K562 (cell line): ENCODE measurements at regions not wholly inside any gene's neighbourhood (a gene's known extent, or its start where the extent isn't known, plus 50 kb on each side); places are given as distances from the start of the nearest gene placed in this dataset.

Experiments used
- ATAC-seq: fragments of 200-7000 bp; cut with Tn5 transposase; 3 replicates; pipeline ENCODE4 v1.9.1; 2020; ENCODE audit warnings: moderate library complexity
- BruUV-seq: library from RNA; stranded (reverse); fragments of 400-500 nt; replicated peaks from 2 replicates; lab custom pipeline; 2021; lab: Mats Ljungman, UMichigan
- CTCF ChIA-PET: fragments of 300-600 bp; formaldehyde crosslinking; extraction: SDS; loops from one replicate; lab custom pipeline; 2021; ENCODE audit warnings: low intra/inter-chr PET ratio; lab: Yijun Ruan, JAX
- POLR2A ChIA-PET: fragments of 300-600, 350-650 bp; sonication (Branson Sonifier 250); formaldehyde crosslinking; extraction: SDS; loops from one replicate; lab custom pipeline; 2021; ENCODE audit warnings: antibody characterized with exemption, inconsistent platforms; lab: Yijun Ruan, JAX
- DNase-seq, 4 experiments: peaks; one replicate each; pipeline versions ENCODE4 v3.0.0 to v3.0.0-alpha.2; 2011 to 2018; ENCODE audit warnings: low spot score in 3 of 4, mixed read lengths in 3 of 4; ENCODE audit errors: extremely low read depth in 1 of 4
- FAIRE-seq: peaks from 2 replicates; lab custom pipeline; 2011; peaks lifted over from hg19 to GRCh38; lab: Jason Lieb, UNC
- H2AFZ ChIP-seq: 2 replicates; pipeline ENCODE4 v1.6.0; 2011; ENCODE audit warnings: low read depth, low read length, control low read depth, inconsistent platforms
- H3K27ac ChIP-seq: fragments of 200-600 bp; 3 replicates; pipeline ENCODE4 v1.8.0; 2011; ENCODE audit warnings: low read depth, mild to moderate bottlenecking, control low read depth, inconsistent platforms, low read length, moderate library complexity, mixed read lengths; ENCODE audit errors: extremely low read depth
- H3K27me3 ChIP-seq, 2 experiments: fragments of 300-600 bp in 1 of 2; 2 replicates in 1 of 2; 3 replicates in 1 of 2; pipeline versions ENCODE4 v1.6.0 to v1.8.0; 2011; ENCODE audit warnings: inconsistent platforms in 2 of 2, low read length in 2 of 2, mild to moderate bottlenecking in 1 of 2, mixed read lengths in 1 of 2, moderate library complexity in 1 of 2; ENCODE audit not compliant: control insufficient read depth in 2 of 2, insufficient read depth in 2 of 2
- H3K36me3 ChIP-seq: fragments of 300-600 bp; 3 replicates; pipeline ENCODE4 v1.8.0; 2011; ENCODE audit warnings: mild to moderate bottlenecking, low read length, inconsistent platforms; ENCODE audit not compliant: control insufficient read depth, insufficient read depth
- H3K4me1 ChIP-seq, 2 experiments: fragments of 200-600 bp in 1 of 2; replicated peaks in 1 of 2; 2 replicates in 1 of 2; 3 replicates in 1 of 2; pipeline versions ENCODE4 v1.5.1 to v1.8.0; 2011; ENCODE audit warnings: inconsistent platforms in 2 of 2, low read length in 2 of 2, mild to moderate bottlenecking in 1 of 2, mixed read lengths in 1 of 2, moderate library complexity in 1 of 2; ENCODE audit not compliant: control insufficient read depth in 2 of 2, insufficient read depth in 2 of 2
- H3K4me2 ChIP-seq: 2 replicates; pipeline ENCODE4 v1.6.1; 2011; ENCODE audit warnings: low read length, control low read depth, inconsistent platforms, mixed read lengths; ENCODE audit not compliant: insufficient read depth
- H3K4me3 ChIP-seq: fragments of 200-600 bp; sonication (generic), shearing (Covaris generic); 2 replicates; pipeline ENCODE4 v1.5.1; 2016; ENCODE audit warnings: control low read depth, inconsistent platforms
- H3K79me2 ChIP-seq: fragments of 200-600 bp; 3 replicates; pipeline ENCODE4 v1.8.0; 2011; ENCODE audit warnings: low read length, inconsistent platforms; ENCODE audit not compliant: control insufficient read depth, insufficient read depth
- H3K9ac ChIP-seq, 2 experiments: 2 replicates each; pipeline versions ENCODE4 v1.6.0 to v1.6.1; 2011; ENCODE audit warnings: low read depth in 2 of 2, low read length in 2 of 2, control low read depth in 1 of 2, inconsistent platforms in 1 of 2, mild to moderate bottlenecking in 1 of 2, mixed read lengths in 1 of 2; ENCODE audit not compliant: insufficient read depth in 1 of 2
- H3K9me1 ChIP-seq: one replicate; pipeline ENCODE4 v1.6.0; 2011; ENCODE audit warnings: inconsistent platforms, mild to moderate bottlenecking, low read length, moderate library complexity; ENCODE audit not compliant: control insufficient read depth, insufficient read depth
- H3K9me3 ChIP-seq: replicated peaks from 2 replicates; pipeline ENCODE4 v1.5.1; 2011; ENCODE audit warnings: low read depth, low read length, inconsistent platforms; ENCODE audit not compliant: control insufficient read depth, insufficient read depth
- H4K20me1 ChIP-seq: replicated peaks from 2 replicates; pipeline ENCODE4 v1.6.1; 2011; ENCODE audit warnings: low read length, inconsistent platforms, mixed read lengths; ENCODE audit not compliant: control insufficient read depth, insufficient read depth
- ARNT ChIP-seq, 2 experiments: fragments of 450-650 bp; IDR thresholded peaks; 2 replicates each; pipeline ENCODE4 v1.6.1; 2016; ENCODE audit warnings: mild to moderate bottlenecking in 1 of 2
- ATF3 ChIP-seq, 2 experiments: fragments of 450-650 bp in 1 of 2; sonication (generic) in 1 of 2; formaldehyde crosslinking in 1 of 2; IDR thresholded peaks in 1 of 2; conservative IDR thresholded peaks in 1 of 2; 2 replicates each; pipeline versions ENCODE4 v1.6.1 to v1.8.1; 2016 to 2023; ENCODE audit warnings: mild to moderate bottlenecking in 2 of 2, moderate library complexity in 2 of 2, inconsistent platforms in 1 of 2, missing genetic modification reagents in 1 of 2
- ATF4 ChIP-seq: fragments of 450-650 bp; formaldehyde crosslinking; IDR thresholded peaks from 2 replicates; pipeline ENCODE4 v1.4.0; 2022; ENCODE audit warnings: mild to moderate bottlenecking, moderate library complexity
- BRD4 ChIP-seq: fragments of 200-600 bp; sonication (generic); IDR thresholded peaks from 2 replicates; pipeline ENCODE4 v1.6.1; 2017; ENCODE audit warnings: inconsistent platforms
- FOS ChIP-seq: IDR thresholded peaks from 3 replicates; pipeline ENCODE4 v1.6.1; 2011; ENCODE audit not compliant: insufficient read length; ENCODE audit errors: extremely low read depth
- FOXJ2 ChIP-seq: fragments of 200-800 bp; sonication (Bioruptor generic); IDR thresholded peaks from 2 replicates; pipeline ENCODE4 v1.6.1; 2016; ENCODE audit warnings: missing genetic modification characterization, missing compliant biosample characterization
- IFI16 ChIP-seq: fragments of 250-450 bp; sonication (Bioruptor Pico); IDR thresholded peaks from 2 replicates; pipeline ENCODE4 v2.1.2; 2022; ENCODE audit warnings: mild to moderate bottlenecking, inconsistent platforms
- ILF3 ChIP-seq: fragments of 450-650 bp; IDR thresholded peaks from 2 replicates; pipeline ENCODE4 v1.6.1; 2018; ENCODE audit warnings: antibody characterized with exemption, mild to moderate bottlenecking, moderate library complexity, borderline replicate concordance
- PKNOX1 ChIP-seq: fragments of 450-650 bp; IDR thresholded peaks from 2 replicates; pipeline ENCODE4 v1.6.1; 2016
- SNIP1 ChIP-seq: fragments of 450-650 bp; IDR thresholded peaks from 2 replicates; pipeline ENCODE4 v1.7.1; 2017; ENCODE audit warnings: low read depth, mild to moderate bottlenecking
- TEAD2 ChIP-seq: fragments of 450-650 bp; IDR thresholded peaks from 2 replicates; pipeline ENCODE4 v1.6.1; 2016; ENCODE audit warnings: missing genetic modification characterization, control low read depth, missing compliant biosample characterization
- TEAD4 ChIP-seq, 2 experiments: sonication (generic) in 1 of 2; formaldehyde crosslinking in 1 of 2; IDR thresholded peaks; 2 replicates each; pipeline versions ENCODE4 v1.6.1 to v1.8.0; 2012 to 2022; ENCODE audit warnings: borderline replicate concordance in 1 of 2, inconsistent platforms in 1 of 2, low read length in 1 of 2, mild to moderate bottlenecking in 1 of 2, missing genetic modification reagents in 1 of 2
- ZBTB5 ChIP-seq: fragments of 450-650 bp; IDR thresholded peaks from 2 replicates; pipeline ENCODE4 v1.6.1; 2017; ENCODE audit warnings: antibody characterized with exemption
- ZC3H4 ChIP-seq: sonication (generic); formaldehyde crosslinking; IDR thresholded peaks from 2 replicates; pipeline ENCODE4 v1.9.0; 2021; ENCODE audit warnings: missing genetic modification reagents, borderline replicate concordance
- ZNF511 ChIP-seq: sonication (generic); formaldehyde crosslinking; IDR thresholded peaks from 2 replicates; pipeline ENCODE4 v1.8.0; 2022; ENCODE audit warnings: mild to moderate bottlenecking, missing genetic modification reagents
- ZNF764 ChIP-seq: fragments of 250-450 bp; sonication (Bioruptor Pico); IDR thresholded peaks from 2 replicates; pipeline ENCODE4 v1.4.0; 2020; ENCODE audit warnings: low read depth, mild to moderate bottlenecking, moderate library complexity
- WGBS: fragments of 100-300 bp; shearing (Covaris generic); methylation state at CpG from one replicate; pipeline ENCODE4 v1.1.6; 2016; ENCODE audit warnings: low coverage, mixed read lengths; ENCODE audit not compliant: insufficient coverage; ENCODE audit errors: missing lambda C conversion rate; 5-methylcytosine and 5-hydroxymethylcytosine counted together
- in situ Hi-C: fragments of 300-500 bp; cut with MboI; formaldehyde crosslinking; loops from 4 replicates; pipeline ENCODE4 v1.15.0; 2018; ENCODE audit warnings: inconsistent platforms, mixed read lengths
- intact Hi-C: fragments of 100-400 bp; cut with micrococcal nuclease; formaldehyde crosslinking; loops from 2 replicates; pipeline ENCODE4 v1.14.2; 2022

GRCh38 chr21:16976193-16976592 lies 536.6 kb upstream of the CXADR start:
- TF ChIP-seq ZNF764: no peak
- TF ChIP-seq ATF4 (CRISPR knock-in tag): no peak
- no peak for TF ChIP-seq ARNT (IDR thresholded peaks at IDR 0.05)
- TF ChIP-seq TEAD2 (tag): no peak
- TF ChIP-seq FOS: no peak
- no peak for TF ChIP-seq FOXJ2 (tag)
- no peak for TF ChIP-seq TEAD4 (IDR thresholded peaks at IDR 0.05; ENCODE audit: low read length)
- no peak for TF ChIP-seq TEAD4 (CRISPR knock-in tag; IDR thresholded peaks at IDR 0.05; ENCODE audit: borderline replicate concordance)
- no peak for TF ChIP-seq ILF3
- TF ChIP-seq ZC3H4: no peak
- TF ChIP-seq IFI16 (CRISPR knock-in tag): no peak
- TF ChIP-seq ZNF511 (CRISPR knock-in tag): no peak
- no peak for TF ChIP-seq ATF3 (IDR thresholded peaks at IDR 0.05)
- no peak for TF ChIP-seq ATF3 (CRISPR knock-in tag; conservative IDR thresholded peaks at IDR 0.05)
- no peak for TF ChIP-seq PKNOX1
- TF ChIP-seq ZBTB5: no peak
- TF ChIP-seq SNIP1: no peak
- no peak for TF ChIP-seq BRD4
- BruUV-seq: no TSS peak
- Histone ChIP-seq H3K27ac (no peak overlapping the region), H3K4me3 (no peak overlapping the region), H3K4me1 (no peaks in the 10 kb centered on the region), H3K9ac (no peak overlapping the region), H4K20me1 (no peaks in the 10 kb centered on the region), H3K9me3 (no peaks in the 10 kb centered on the region), H3K4me2 (no peak overlapping the region), H3K36me3 (no peaks in the 10 kb centered on the region), H2AFZ (no peak overlapping the region), H3K9me1 (no peaks in the 10 kb centered on the region), H3K79me2 (no peaks in the 10 kb centered on the region), H3K27me3 (no peaks in the 10 kb centered on the region)
- CTCF ChIA-PET: no interaction called here
- no peak for DNase-seq
- POLR2A ChIA-PET: no interaction called here
- WGBS: 0% methylated on average over 2 of the region's 2 CpGs
- no peak for FAIRE-seq
- intact Hi-C loops (no loop called here), in situ Hi-C loops (no loop called here)
- no peak for ATAC-seq
